ENCODE measurements at regions not wholly inside any gene's neighbourhood (a gene's known extent, or its start where the extent isn't known, plus 50 kb on each side); places are given as distances from the start of the nearest gene placed in this dataset.

GRCh38 chr11:80458376-80458775 lies 1017.5 kb upstream of the TENM4 start:
- TF ChIP-seq SIN3A (IDR thresholded peaks at IDR 0.05; ENCODE audit: borderline replicate concordance, insufficient read depth, low read depth, low read length) (no peak), TCF7L2 (IDR thresholded peaks at IDR 0.05; ENCODE audit: low read depth, low read length) (no peak)
- TF ChIP-seq, protein P1, sequence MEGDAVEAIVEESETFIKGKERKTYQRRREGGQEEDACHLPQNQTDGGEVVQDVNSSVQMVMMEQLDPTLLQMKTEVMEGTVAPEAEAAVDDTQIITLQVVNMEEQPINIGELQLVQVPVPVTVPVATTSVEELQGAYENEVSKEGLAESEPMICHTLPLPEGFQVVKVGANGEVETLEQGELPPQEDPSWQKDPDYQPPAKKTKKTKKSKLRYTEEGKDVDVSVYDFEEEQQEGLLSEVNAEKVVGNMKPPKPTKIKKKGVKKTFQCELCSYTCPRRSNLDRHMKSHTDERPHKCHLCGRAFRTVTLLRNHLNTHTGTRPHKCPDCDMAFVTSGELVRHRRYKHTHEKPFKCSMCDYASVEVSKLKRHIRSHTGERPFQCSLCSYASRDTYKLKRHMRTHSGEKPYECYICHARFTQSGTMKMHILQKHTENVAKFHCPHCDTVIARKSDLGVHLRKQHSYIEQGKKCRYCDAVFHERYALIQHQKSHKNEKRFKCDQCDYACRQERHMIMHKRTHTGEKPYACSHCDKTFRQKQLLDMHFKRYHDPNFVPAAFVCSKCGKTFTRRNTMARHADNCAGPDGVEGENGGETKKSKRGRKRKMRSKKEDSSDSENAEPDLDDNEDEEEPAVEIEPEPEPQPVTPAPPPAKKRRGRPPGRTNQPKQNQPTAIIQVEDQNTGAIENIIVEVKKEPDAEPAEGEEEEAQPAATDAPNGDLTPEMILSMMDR (IDR thresholded peaks at IDR 0.05), result no peak

Measured in Panc1 (cell line).